ENCODE measurements at regions not wholly inside any gene's neighbourhood (a gene's known extent, or its start where the extent isn't known, plus 50 kb on each side); places are given as distances from the start of the nearest gene placed in this dataset.

DNA sequence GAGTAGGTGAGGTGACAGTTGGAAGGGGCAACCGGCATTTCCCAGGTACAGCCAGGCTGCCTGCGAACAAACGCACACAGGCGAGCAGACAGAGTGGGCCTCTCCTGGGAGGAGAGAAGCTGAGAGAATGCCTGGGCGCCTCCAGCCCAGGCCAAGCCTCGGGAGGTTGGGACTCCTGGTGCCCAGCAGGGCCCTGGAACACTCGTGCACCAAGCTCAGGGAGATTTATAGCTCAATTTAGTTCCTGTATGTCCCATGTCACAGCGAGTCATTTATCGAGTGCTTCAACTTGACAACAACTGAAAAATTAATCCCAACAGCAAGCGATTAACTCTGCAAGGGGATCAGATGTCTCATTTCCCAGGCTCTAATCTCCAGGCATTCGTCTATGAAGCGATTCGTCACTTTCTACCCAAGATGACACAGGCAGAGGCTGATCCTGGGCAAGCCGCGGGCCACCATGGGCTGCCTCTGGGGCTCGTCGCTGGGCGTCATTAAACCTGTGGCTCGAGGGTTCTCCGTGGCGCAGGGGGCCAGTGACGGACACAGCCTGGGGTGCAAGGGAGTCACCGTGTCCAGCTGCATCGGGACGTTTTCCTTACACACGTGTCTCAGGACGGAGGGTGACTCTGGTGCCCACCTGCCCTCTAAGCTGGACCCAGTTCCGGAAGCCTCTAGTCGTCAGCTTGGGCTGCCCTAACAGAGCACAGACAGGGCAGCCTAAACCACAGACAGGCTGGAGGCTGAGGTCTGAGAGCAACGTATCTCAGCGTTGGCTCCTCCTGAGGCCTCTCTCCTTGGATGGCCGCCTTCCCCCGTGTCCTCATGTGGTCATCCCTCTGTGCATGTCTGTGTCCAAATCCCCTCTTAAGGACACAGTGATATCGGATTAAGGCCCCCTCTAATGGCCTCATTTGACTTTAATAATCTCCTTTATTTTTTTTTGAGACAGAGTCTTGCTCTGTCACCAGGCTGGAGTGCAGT, 154.1 kb downstream of the CTTN start:
- Histone ChIP-seq H3K36me3 (no peaks in the 10 kb centered on the region), H3K4me1 (no peaks in the 10 kb centered on the region), H3K9me3 (no peaks in the 10 kb centered on the region), H3K27me3 (peaks cover 0 to 45% of the 10 kb centered on the region in 2 donors), H3K4me3 (no peak overlapping the region), H3K27ac (no peak overlapping the region)
- intact Hi-C loops (cut with DNase I; ENCODE audit: low total_unique reads), result no loop called here
- TF ChIP-seq, protein P1, sequence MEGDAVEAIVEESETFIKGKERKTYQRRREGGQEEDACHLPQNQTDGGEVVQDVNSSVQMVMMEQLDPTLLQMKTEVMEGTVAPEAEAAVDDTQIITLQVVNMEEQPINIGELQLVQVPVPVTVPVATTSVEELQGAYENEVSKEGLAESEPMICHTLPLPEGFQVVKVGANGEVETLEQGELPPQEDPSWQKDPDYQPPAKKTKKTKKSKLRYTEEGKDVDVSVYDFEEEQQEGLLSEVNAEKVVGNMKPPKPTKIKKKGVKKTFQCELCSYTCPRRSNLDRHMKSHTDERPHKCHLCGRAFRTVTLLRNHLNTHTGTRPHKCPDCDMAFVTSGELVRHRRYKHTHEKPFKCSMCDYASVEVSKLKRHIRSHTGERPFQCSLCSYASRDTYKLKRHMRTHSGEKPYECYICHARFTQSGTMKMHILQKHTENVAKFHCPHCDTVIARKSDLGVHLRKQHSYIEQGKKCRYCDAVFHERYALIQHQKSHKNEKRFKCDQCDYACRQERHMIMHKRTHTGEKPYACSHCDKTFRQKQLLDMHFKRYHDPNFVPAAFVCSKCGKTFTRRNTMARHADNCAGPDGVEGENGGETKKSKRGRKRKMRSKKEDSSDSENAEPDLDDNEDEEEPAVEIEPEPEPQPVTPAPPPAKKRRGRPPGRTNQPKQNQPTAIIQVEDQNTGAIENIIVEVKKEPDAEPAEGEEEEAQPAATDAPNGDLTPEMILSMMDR (IDR thresholded peaks at IDR 0.05), result no peak
- DNase-seq, result no peak

DNA sequence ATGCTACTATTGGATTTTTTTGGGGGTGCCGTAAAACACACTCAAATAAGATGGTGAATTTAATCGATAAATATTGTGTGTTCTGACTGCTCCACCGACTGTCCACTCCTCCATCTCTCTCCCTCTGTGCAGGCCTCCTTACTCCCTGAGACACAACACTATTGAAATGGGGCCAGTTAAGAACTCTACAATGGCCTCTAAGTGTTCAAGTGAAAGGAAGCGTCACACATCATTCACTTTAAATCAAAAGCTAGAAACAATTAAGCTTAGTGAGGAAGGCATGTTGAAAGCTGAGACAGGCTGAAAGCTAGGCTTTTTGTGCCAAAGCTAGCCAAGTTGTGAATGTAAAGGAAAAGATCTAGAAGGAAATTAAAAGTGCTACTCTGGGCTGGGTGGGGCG, 156.7 kb downstream of the CTTN start:
- Histone ChIP-seq H3K9me3 (no peaks in the 10 kb centered on the region), H3K36me3 (no peaks in the 10 kb centered on the region), H3K27me3 (peaks cover 0 to 32% of the 10 kb centered on the region in 2 donors), H3K4me3 (no peak overlapping the region), H3K4me1 (no peaks in the 10 kb centered on the region), H3K27ac (no peak overlapping the region)
- intact Hi-C loops (cut with DNase I; ENCODE audit: low total_unique reads), result no loop called here
- TF ChIP-seq, protein P1 (IDR thresholded peaks at IDR 0.05), result no peak
- DNase-seq, result no peak

DNA sequence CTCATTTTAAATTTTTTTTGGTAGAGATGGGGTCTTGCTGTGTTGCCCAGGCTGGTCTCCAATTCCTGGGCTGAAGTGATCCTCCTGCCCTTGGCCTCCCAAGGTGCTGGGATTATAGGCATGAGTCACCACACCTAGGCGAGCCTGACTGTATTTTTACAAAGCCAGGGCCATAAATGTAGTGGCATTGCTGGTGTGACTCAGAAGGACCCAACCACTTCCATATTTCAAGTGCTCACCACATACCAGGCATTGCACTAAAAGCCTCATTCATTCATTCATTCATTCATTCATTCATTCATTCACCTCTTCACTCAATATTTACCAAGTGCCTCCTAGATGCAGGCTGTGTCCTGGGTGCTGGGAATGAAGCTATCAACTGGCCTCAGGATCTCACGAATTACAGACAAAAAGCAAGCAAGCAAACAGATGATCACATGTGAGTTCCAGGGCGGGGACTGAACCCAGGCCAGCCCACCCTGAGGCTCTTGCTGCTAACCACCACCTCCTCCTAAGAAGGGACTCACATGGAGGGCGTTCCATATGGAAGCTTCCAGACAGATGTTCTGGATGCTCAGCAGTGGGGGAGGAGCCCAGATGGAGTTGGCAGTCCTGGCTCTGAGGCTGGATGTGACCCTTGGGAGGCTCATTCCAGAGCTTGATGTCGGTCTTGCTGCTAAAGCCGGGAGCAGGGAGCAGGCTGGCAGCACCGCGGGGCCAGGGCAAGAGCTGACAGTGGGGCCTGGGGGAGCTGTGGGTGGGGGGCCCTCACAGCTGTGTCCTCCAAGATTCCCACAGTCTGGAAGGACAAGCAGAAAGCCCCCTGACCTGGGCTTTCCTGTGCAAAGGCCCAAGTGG, 158.8 kb downstream of the CTTN start:
- H3K4me3 ChIP-seq, result no peak overlapping the region
- H3K36me3 ChIP-seq, result no peaks in the 10 kb centered on the region
- TF ChIP-seq, protein P1 (IDR thresholded peaks at IDR 0.05), result no peak
- intact Hi-C loops (cut with DNase I; ENCODE audit: low total_unique reads), result no loop called here
- H3K27me3 ChIP-seq, result peaks cover 0 to 27% of the 10 kb centered on the region in 2 donors
- H3K4me1 ChIP-seq, result no peaks in the 10 kb centered on the region
- no peak for DNase-seq
- no peak overlapping the region for H3K27ac ChIP-seq
- no peaks in the 10 kb centered on the region for H3K9me3 ChIP-seq

DNA sequence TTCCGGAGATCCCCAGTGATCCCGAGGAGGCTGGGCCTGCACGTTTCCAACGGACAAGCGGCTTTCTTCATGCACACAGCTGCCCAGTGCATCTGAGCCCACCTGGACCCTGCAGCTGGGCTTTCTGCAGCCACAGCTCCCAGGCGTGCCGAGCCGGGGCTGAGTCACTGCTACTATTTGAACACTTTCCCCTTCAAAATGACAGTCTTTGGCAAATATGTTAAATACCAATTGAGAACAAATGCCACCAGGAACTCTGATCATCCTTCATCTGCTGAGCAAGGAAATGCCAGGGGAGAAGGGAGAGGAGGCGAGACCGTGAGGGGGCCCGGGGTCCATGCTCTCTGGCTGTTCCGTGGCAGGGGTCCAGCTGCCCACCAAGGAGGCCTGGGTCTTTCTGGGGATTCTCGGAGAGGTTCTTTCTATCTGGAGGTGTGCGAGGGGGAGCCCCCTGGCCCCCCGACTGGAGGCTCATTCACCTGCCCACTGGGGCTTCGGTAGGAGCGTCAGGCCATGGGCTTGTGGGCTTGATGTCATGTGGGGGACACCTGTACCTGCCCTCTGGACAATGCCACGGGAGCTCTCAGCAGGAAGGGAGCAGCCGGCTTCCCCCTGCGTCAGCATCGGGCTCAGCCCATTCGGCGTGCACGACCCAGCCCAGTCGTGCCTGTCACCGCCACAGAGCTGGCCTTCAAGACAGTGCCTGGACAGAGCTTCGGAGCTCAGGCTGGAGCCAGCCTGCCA, 159.6 kb downstream of the CTTN start:
- H3K4me1 ChIP-seq, result no peaks in the 10 kb centered on the region
- peaks cover 0 to 21% of the 10 kb centered on the region in 2 donors for H3K27me3 ChIP-seq
- H3K36me3 ChIP-seq, result no peaks in the 10 kb centered on the region
- intact Hi-C loops (cut with DNase I; ENCODE audit: low total_unique reads), result no loop called here
- H3K9me3 ChIP-seq, result no peaks in the 10 kb centered on the region
- TF ChIP-seq, protein P1 (IDR thresholded peaks at IDR 0.05), result no peak
- no peak overlapping the region for H3K4me3 ChIP-seq
- H3K27ac ChIP-seq, result no peak overlapping the region
- DNase-seq, result no peak

DNA sequence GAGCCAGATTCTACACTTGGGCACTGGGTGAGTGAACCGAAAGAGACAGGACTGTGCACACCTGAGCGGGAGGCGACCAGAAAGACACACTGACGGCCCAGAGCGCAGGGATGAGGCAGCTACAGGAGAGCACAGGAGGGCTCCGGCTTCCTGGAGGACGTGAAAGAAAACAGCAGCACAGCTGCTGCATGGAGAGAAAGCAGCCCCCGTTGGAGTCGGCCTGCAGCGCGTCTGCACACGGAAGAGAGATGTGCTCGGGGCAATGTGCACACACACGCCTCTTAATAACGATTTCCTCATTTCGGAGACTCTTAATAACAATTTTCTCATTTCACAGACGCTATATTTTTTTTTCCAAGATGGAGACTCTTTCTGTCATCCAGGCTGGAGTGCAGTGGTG, 160.4 kb downstream of the CTTN start:
- intact Hi-C loops (cut with DNase I; ENCODE audit: low total_unique reads), result no loop called here
- Histone ChIP-seq H3K4me1 (no peaks in the 10 kb centered on the region), H3K36me3 (no peaks in the 10 kb centered on the region), H3K9me3 (no peaks in the 10 kb centered on the region), H3K27me3 (peaks cover 0 to 16% of the 10 kb centered on the region in 2 donors), H3K27ac (no peak overlapping the region), H3K4me3 (no peak overlapping the region)
- TF ChIP-seq, protein P1 (IDR thresholded peaks at IDR 0.05), result no peak
- DNase-seq, result no peak
